MM.1S (cell line): ENCODE measurements at regions not wholly inside any gene's neighbourhood (a gene's known extent, or its start where the extent isn't known, plus 50 kb on each side); places are given as distances from the start of the nearest gene placed in this dataset.

Experiments used
- CTCF ChIP-seq: fragments of 300-600 bp; sonication (generic); IDR thresholded peaks from 2 replicates; pipeline ENCODE4 v1.5.1; 2016; ENCODE audit warnings: antibody characterized with exemption, low read length, mixed read lengths
- EZH2 ChIP-seq: fragments of 300-600 bp; sonication (generic); optimal IDR thresholded peaks from 2 replicates; pipeline ENCODE3; 2017; ENCODE audit warnings: low read depth, mild to moderate bottlenecking, antibody characterized with exemption, low read length, mixed read lengths

GRCh38 chr18:39199231-39199855 lies 1633.7 kb upstream of the CELF4 start:
- TF ChIP-seq CTCF (no peak), EZH2 (no peak)
